ENCODE measurements at regions not wholly inside any gene's neighbourhood (a gene's known extent, or its start where the extent isn't known, plus 50 kb on each side); places are given as distances from the start of the nearest gene placed in this dataset.

DNA sequence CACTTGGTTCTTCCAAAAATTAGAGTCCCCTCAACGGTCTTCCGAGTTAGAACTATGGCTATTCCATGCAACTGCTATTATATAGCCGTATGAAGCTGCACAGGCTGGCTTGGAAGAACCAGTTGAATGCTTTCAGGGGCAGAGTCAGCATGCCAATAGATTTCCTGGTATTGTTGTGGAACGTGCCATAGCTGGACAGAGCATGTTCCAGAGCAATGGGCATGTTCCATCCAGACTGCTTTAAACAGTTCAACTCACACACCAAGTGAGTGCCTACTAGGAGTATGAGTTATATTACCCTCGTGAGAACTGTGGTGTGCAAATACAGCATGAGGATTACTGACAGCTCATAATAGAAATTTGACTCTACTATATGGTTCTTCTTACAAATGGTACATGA is 682.0 kb downstream of the SATB2 start:
- CTCF ChIA-PET (ENCODE audit: low intra/inter-chr PET ratio) = no interaction called here

More for the DNA sequence above, 682.0 kb downstream of the SATB2 start:
- no peak overlapping the region for H3K9ac ChIP-seq (ENCODE audit: insufficient read depth in 1 of 2, low read depth in 2 of 2, low read length in 2 of 2)
- H3K36me3 ChIP-seq (ENCODE audit: control insufficient read depth, insufficient read depth, low read length) = no peaks in the 10 kb centered on the region
- no peak overlapping the region for H3K4me3 ChIP-seq
- no peaks in the 10 kb centered on the region for H3K27me3 ChIP-seq (ENCODE audit: control insufficient read depth in 2 of 2, insufficient read depth in 2 of 2, low read length in 2 of 2)
- H3K4me2 ChIP-seq (ENCODE audit: insufficient read depth, low read length) = no peak overlapping the region
- POLR2A ChIA-PET = interaction anchor here (0.6 kb wide), 1 partner anchor 438 kb away, joined by 3 read pairs; no protein-coding TSS in a partner anchor
- in situ Hi-C loops (cut with MboI) (no loop called here), intact Hi-C loops (cut with micrococcal nuclease) (no loop called here)
- no peak overlapping the region for H2AFZ ChIP-seq (ENCODE audit: low read depth, low read length)
- no peaks in the 10 kb centered on the region for H3K9me1 ChIP-seq (ENCODE audit: control insufficient read depth, insufficient read depth, low read length)
- no peak overlapping the region for H3K27ac ChIP-seq (ENCODE audit: extremely low read depth, low read depth, low read length)
- no peak for TF ChIP-seq SMARCA5 (IDR thresholded peaks at IDR 0.05)
- no peak for TF ChIP-seq POLR2AphosphoS2 (IDR thresholded peaks at IDR 0.05; ENCODE audit: low read length)
- no peak for TF ChIP-seq EP400 (IDR thresholded peaks at IDR 0.05)
- no peak for TF ChIP-seq MAZ (CRISPR knock-in tag; conservative IDR thresholded peaks at IDR 0.05 in 1 of 2, IDR thresholded peaks at IDR 0.05 in 1 of 2)
- no peak for TF ChIP-seq PCBP2 (IDR thresholded peaks at IDR 0.05; ENCODE audit: low read depth, low read length, poor library complexity, severe bottlenecking)
- no peak for TF ChIP-seq HMGN3 (IDR thresholded peaks at IDR 0.05; ENCODE audit: borderline replicate concordance, extremely low read depth, insufficient read length, low read depth, low read length)
- TF ChIP-seq NR1H2 (CRISPR knock-in tag; IDR thresholded peaks at IDR 0.05) = no peak
- no peak for TF ChIP-seq ZNF586 (CRISPR knock-in tag; conservative IDR thresholded peaks at IDR 0.05)
- TF ChIP-seq CC2D1A (IDR thresholded peaks at IDR 0.05) = no peak
- TF ChIP-seq NCOR1 (IDR thresholded peaks at IDR 0.05) = no peak
- TF ChIP-seq RBM15 (IDR thresholded peaks at IDR 0.05; ENCODE audit: insufficient read depth, low read length) = no peak
- TF ChIP-seq NUFIP1 (IDR thresholded peaks at IDR 0.05; ENCODE audit: partially characterized antibody) = no peak
- no peak for TF ChIP-seq RBM25 (IDR thresholded peaks at IDR 0.05; ENCODE audit: low read depth, low read length, severe bottlenecking)
- TF ChIP-seq ZNF644 (tag; IDR thresholded peaks at IDR 0.05; ENCODE audit: low read depth) = no peak
- no peak for TF ChIP-seq ZZZ3 (IDR thresholded peaks at IDR 0.05)
- no peak for TF ChIP-seq ZNF830 (CRISPR knock-in tag; IDR thresholded peaks at IDR 0.05)
- TF ChIP-seq ZNF280B (CRISPR knock-in tag; IDR thresholded peaks at IDR 0.05) = no peak
- TF ChIP-seq ARID1B (IDR thresholded peaks at IDR 0.05) = no peak
- no peak for TF ChIP-seq ZNF77 (CRISPR knock-in tag; IDR thresholded peaks at IDR 0.05)
- FAIRE-seq = no peak
- no TSS peak for BruUV-seq (replicated peaks)
- H3K79me2 ChIP-seq (ENCODE audit: control insufficient read depth, insufficient read depth, low read length) = no peaks in the 10 kb centered on the region
- 3% methylated on average over 5 of the region's 5 CpGs for WGBS (ENCODE audit: insufficient coverage, low coverage, missing lambda C conversion rate)
- no peaks in the 10 kb centered on the region for H3K4me1 ChIP-seq (replicated peaks in 1 of 2; ENCODE audit: control insufficient read depth in 2 of 2, insufficient read depth in 2 of 2, low read length in 2 of 2)
- no peaks in the 10 kb centered on the region for H3K9me3 ChIP-seq (replicated peaks; ENCODE audit: control insufficient read depth, insufficient read depth, low read depth, low read length)
- ATAC-seq = no peak
- no peaks in the 10 kb centered on the region for H4K20me1 ChIP-seq (replicated peaks; ENCODE audit: control insufficient read depth, insufficient read depth, low read length)
- no peak for DNase-seq (ENCODE audit: extremely low read depth in 1 of 4, low spot score in 3 of 4)
